GM19468 (cell line): ENCODE measurements at regions not wholly inside any gene's neighbourhood (a gene's known extent, or its start where the extent isn't known, plus 50 kb on each side); places are given as distances from the start of the nearest gene placed in this dataset.
"Not testable (repeated sequence)": the region's sequence is repeated elsewhere in the genome, so short reads cannot be mapped to it uniquely, and the experiment has no call there.

Source experiments
- ATAC-seq: cut with Tn5 transposase; IDR thresholded peaks from one replicate; pipeline ENCODE4 v1.9.1; 2021; ENCODE audit warnings: mild to moderate bottlenecking, moderate library complexity, moderate number of reproducible peaks; ENCODE audit not compliant: unreplicated experiment; ENCODE audit errors: extremely low read depth

DNA sequence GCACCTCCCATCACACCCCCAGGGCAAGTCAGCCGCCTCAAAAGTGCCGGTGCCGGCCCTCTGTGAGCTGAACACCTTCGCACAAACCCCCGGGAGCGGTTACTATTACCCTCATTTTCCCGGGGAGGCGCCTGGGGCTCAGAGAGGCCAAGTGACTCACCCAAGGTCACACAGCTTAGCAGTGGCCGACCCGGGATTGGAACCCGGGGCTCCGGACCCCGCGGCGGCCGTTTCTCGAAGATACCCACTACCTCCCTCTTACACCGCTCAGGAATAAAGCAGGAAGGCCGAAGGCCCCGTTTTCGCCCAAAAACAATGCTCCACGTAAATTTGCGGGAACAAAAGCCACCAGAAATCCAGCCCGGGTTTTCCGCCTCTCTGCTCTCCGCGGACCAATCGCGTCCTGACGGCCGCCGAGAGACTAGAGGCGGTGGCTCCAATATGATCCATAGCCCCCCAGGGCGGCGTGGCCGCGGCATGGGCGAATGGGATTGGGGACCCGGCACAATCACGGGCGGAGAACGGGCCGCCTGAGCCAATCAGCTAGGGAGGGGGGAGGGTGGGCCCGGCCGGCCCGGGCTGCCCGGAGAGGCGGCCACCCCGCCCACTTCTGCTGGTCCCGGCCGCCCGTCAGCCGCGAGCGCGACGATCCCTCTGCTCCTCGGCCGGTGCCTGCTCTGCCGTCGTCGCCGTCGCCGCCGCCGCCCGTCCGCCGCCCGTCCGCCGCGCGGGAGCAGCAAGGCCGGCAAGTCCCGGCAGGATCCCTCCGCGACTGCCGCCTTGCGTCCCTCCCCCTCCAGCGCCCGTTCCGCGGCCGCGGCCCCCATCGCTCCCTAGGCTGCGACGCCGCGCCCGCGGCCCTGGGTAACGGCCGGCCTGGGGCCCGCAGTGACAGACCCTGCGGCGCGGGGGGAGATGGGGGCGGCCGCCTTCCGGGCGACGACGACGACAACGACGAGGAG lies 177.0 kb downstream of the OR4M2 start:
- ATAC-seq = no peak

DNA sequence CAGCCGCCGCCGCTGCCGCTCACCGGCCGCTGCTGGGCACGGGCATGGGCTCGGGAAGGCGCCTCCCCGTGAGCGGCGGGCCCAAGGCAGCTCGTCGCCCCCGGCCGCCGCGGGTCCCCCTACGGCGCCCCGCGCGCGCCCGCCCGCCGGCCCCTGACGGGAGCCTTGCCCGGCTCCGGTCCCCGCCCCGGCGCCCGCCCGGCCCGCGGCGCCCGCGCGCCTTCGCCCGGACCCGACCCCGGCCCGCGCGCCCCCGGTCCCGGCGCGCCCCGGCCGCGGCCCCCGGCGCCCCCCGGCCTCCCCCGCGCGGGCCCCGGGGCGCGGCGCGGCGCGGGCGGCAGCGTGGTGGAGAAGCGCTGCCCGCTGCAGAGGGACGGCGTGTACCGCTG lies 177.7 kb downstream of the OR4M2 start:
- ATAC-seq = no peak

DNA sequence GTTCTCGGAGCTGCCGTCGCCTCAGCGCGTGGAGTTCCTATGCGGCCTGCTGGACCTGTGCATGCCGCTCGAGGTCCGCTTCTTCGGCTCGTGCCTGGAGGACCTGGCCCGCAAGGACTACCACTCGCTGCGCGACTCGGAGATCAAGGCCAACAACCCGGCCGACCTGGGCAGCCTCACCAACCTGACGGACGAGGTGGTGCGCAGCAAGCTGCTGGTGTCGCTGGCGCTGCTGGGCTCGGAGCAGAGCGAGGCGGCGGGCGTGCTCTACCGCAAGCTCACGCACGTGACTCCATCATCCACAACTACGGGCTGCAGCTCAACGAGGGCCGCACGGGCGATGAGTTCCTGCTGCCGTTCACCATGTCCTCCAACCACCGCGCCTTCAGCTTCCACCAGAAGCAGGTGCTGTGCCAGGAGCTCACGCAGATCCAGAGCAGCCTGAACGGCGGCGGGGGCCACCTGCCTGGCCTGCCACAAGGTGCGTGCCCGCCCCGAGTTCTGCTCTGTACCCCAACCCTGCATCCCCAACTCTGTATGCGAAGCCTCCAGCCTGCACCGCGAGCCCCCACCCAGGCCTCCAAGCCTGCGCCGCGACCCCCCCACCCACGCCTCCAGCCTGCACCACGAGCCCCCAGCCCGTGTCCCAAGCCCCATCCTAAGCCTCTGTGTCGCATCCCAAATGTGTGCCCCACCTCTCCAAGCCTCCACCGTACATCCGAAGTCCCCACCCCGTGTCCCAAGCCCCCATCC lies 178.2 kb downstream of the OR4M2 start:
- ATAC-seq = no peak

DNA sequence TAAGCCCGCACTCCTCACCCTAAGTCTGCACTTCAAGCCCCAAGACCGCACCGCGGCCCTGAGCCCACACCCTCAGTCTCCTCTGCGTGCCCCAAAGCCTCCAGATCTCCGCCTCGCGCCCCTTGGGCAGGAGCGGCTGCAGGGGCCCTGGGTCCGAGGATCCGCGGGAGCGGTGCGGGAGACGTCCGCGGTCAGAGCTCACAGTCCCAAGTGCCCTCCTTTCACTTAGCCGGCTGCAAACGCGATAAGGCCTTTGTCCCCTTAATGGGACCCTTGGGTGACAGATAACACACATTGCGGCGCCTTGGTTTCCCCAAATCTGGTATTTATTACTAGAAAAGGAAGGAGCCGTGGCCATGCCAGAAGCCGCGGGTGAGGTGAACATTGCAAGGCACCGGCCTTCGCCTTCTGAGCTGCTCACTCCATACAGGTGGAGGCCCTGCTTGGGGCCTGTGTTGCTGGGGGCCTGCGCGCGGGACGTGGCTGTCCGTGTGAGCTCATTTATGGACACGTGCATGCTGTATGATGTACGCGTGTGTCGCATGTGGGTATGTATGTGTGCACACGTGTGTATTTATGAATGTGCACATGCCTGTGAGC lies 178.9 kb downstream of the OR4M2 start:
- ATAC-seq = not testable (repeated sequence)

DNA sequence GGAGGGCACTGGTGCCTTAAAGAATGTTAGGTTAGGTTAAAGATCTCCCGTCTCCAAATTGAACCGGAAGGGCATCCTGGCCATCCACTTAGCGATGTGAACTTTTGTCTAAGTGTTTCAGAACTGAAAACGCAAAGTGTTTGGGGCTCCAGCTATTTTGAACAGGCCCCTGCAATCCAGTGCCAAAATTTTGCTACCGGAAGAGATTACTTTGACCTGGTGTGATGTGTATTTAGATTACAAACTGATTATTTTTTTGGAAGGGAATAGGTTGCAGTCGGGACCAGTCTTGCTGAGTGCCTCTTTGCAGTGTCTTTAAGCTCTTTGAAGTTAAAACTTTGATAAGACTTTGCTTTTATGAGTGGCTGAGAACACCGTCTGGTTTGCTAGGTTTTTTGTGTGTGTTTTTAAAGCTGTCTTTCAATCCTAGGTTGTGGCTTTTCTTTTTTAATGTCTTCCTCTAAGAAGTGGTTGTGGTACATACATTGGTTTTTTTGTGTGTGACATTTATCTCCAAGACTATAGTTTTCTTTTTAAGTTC lies 179.6 kb downstream of the OR4M2 start:
- ATAC-seq = no peak

DNA sequence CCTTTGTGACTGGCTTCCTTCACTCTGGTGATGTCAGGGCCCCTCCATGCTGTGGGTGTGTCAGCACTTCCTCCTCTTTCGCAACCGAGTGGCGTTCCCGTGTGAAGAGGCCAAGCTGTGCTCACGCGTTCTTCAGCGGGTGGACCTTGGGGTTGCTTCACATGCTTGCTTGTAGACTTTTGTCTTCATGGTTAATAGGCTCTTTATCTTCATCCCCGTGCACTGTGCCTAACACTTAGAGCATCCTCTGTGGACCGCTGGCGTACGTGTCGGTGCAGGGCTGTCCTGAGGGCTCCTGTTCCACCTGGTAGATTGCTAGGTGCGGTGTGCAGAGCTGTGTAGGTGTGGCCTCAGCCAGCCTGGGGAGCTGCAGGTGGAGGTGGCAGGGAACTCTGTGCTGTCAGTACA lies 182.3 kb downstream of the OR4M2 start:
- ATAC-seq = no peak

DNA sequence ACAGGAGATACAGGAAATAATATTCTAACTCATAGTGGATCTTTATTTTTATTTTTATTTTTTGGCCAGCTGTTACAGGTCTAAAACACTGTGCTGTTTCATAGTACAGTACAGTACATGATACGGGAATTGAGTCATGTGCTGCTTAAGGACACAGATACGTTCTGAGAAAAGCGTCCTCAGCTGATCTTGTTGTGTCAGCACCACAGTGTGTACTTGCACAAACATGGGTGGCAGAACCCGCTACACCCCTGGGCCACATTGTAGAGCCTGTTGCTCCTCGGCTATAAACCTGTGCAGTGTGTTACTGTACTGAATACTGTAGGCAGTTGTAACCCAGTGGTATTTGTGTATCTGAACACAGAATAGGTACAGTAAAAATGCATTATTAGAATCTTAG lies 183.4 kb downstream of the OR4M2 start:
- ATAC-seq = no peak

DNA sequence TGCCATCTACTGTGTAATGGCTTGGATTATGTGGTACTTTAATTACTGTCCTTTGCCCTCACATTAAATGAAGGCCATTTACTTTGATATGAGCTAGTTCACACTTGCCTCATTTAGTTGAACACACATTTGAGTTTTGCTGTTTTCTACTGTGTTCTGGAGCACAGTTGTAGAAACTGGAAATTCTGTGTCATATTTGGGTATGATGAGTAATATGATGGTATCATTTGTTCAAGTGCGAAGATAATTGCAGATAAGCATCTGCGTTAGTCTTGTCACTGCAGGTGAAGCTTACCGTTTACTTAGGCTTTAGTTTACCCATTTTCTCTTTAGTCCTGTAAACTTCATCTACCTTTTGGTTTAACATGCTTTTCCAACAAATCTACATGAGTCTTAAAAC lies 183.9 kb downstream of the OR4M2 start:
- ATAC-seq = not testable (repeated sequence)

DNA sequence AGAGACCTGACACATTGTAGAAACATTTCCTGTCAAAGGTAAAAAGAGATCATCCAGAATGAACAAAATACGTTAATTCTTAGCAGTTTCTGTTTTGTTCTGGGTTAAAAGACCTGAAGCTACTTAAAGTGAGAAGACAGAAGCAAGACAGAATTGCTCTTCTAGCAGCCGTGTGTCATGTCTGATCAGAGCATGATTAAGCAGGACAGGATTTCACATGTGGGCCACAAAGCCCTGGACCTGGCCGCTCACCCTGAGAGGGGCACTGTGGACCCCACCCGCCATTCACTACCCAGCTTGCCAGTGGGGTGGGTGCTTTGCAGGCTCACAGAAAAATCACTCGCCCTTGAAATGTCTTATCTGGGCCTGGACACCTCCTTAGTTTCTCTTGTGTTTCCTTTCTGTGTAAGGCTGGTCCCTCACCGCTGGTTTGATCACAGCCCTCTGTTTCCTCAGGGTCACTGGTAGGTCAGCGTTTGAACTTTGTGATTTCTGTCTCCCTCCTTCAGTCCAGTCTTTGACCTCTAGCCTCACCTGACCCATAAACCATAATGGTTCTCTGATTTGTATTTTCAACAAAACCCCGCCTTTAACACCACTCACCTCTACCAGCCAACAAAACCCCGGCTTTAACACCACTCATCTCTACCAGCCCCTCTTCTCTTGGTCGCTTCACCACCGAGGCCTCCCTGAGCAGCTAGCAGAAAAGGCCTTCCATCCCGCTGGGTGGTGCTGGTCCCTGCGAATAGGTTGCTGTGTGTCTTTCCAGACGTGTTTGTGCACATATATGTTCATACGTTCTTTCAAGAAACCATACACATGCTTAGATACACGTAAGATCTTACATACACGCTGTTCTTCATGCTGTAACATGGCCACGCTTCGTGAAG lies 185.0 kb downstream of the OR4M2 start:
- ATAC-seq = no peak

DNA sequence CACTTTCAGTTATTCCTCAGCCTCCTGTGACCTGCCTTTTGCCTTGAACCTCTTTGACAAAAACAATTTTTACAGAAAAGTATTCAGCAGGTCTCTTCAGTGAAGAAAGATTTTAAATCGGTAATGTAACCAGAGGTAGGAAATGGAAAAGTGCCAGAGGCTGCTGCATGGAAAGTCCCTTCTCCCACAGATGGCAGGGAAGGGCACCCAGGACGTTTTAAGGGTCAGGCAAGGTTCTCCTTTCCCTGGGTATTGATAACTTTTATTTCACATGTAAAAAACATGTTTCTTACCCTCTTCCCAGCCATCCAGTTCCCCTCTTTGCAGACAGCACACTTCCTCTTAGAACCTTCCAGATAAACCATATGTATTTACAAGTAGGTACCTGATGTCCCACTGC lies 185.6 kb downstream of the OR4M2 start:
- no peak for ATAC-seq

DNA sequence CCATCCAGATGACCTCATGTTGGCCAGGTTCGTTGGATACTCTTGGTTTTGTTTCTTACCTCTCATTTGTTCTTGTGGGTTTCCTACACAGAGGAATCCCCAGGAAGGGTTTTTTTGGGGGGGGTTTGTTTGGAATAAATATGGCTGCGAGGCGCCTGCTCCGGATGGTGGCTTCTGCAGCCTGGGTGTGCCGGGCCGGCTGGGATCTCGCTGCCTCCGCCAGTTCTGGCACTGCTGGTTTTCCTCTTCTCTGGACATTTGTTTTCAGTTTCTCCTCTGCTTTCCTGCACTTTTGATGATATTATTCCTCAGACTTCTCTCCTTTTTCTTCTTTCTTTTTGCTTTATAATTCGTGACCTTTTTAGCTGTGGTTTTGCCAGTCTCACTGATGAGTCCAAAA lies 187.4 kb downstream of the OR4M2 start:
- ATAC-seq = no peak

DNA sequence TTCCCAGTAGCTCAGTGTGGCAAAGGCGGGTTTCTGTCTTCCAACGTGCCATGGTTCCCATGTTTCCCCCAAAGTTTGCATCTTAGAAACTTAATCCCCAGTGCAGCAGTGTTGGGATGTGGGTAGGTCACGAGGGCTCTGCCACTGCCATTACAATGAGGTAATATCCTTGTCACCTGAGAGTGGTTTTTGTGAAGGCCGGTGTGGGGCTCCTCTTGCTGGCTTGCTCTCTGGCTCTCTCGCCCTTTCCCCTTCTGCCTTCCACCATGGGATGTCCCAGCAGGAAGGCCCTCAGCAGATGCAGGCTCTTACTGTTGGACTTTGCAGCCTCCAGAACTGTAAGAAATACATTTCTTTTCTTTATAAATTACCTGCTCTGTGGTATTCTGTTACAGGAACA lies 187.9 kb downstream of the OR4M2 start:
- ATAC-seq = not testable (repeated sequence)

DNA sequence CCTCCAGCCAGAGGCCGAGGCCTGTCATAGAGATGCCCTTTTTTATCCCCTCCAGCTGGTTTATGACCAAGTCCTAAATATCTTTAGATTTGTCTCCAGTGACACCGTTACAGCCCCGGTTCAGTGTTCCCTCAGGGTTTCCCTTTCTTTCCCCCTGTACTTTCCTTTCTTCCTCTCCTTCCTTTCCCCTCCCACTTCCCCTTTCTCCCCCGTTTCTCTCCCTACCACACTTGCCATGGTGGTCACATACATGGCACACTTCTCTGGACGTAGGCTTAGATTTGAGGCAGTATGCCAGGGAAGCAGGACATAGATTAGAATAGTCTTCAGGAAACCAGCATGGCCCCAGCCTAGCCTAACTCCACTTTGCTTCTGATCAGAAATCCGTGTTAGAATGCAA lies 188.3 kb downstream of the OR4M2 start:
- ATAC-seq = not testable (repeated sequence)

DNA sequence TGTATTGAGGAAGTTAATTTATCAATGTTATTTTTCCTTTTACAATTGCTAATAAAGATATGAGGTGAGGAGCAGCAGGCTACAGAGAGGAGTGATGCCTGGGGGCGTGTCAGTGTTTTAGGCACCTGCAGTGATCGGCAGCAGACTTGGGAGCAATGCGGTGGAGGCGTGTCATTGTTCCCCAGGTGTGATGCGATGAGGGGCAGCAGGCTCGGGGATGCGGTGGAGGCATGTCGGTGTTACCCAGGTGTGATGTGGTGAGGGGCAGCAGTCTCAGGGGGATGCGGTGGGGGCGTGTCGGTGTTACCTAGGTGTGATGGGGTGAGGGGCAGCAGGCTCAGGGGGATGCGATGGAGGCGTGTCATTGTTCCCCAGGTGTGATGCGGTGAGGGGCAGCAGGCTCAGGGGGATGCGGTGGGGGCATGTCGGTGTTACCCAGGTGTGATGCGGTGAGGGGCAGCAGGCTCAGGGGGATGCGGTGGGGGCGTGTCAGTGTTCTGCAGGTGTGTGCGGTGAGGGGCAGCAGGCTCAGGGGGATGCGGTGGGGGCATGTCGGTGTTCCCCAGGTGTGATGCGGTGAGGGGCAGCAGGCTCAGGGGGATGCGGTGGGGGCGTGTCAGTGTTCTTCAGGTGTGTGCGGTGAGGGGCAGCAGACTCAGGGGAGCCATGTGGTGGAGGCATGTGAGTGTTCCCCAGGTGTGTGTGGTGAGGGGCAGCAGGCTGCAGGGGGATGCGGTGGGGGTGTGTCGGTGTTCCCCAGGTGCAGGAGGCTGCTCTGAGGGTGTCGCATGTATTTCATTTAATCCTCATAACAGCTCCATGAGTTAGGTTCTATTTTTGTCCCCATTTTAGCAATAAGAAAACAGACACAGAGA lies 186.2 kb upstream of the GOLGA6L22 start:
- ATAC-seq = not testable (repeated sequence)

DNA sequence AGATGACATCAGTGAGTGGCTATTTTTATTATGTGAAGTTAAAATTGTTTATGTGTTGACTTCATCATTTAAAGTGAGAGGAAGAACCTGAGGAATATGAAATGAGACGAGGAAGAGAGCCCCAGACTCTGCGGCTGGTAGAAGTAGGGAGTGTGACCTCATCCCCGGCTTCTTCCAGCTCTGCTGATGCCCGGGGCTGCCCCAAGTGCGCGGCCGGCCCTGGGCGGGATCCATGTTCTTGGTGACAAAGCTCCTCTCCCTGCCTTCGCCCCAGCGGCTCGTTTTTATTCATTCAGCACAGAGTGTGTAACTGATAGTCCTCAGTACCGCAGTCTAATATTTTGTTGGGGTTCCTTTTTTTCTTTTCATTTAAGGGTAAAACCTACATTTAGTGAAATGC lies 185.5 kb upstream of the GOLGA6L22 start:
- not testable (repeated sequence) for ATAC-seq

DNA sequence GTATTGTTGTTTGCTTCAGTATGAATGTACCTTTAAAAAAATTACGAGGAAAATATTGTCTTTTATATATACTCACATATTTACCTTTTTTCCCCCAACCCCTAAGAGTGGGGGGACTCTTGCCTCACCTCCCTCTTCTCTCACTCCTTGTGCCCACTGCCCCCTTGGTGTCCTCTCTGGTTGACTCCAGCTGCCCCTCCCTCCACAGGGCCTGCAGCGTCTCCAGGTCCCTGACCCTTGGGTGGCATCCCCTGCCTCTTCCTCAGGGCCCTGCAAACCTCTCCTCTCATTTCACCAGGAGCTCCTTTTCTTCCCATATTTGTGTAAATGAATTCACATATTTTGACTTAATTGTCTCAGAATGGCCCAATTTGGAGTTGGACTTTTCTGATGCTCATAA lies 184.3 kb upstream of the GOLGA6L22 start:
- ATAC-seq = not testable (repeated sequence)

DNA sequence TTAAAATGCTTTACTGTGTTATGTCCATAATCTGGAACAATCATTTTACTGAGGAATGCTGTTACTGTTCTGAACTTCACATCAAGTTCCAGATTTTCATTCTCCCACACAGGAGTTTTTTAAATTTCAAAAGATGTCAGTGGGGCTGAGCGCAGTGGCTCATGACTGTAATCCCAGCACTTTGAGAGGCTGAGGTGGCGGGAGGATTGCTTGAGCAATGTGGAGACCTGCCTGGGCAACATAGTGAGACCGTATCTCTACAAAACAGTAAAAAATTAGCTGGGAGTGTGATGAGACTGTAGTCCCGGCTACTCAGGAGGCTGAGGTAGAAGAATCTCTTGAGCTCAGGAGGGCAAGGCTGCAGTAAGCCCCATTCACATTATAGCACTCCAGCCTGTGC lies 177.9 kb upstream of the GOLGA6L22 start:
- not testable (repeated sequence) for ATAC-seq

DNA sequence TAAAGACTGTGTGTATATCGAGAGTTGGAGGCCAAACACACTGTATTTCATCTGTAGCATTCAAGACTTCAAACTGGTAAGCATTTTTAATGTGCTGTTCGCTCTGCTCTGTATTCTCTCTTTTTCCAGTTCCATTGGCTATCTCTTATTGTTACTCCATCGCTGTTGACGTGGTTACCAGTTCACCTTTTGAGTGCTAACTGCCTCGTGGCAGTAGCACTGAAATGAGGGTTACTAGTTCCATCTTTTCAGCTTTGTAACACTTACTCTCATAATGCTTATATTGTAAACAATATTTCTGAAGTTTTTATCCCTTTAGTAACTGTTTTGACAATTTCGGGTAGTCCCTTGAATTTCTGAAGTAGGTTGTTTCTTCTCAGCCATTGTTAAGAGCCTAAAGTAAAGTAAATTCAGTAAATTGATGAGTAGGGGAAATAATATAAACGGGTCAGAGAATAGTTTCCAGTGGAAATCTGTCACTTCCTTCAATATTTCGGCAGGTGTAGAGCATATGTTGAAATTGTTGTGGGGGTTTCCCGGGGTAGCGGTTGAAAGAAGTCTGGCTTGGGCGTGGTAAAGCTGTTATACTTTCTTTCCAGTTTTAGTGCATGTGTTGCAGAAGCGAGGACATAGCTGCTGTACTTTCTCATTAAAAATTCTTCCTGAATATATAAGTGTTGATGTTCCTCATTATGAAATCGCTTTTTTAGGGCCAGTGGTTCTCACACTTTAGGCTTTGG lies 175.7 kb upstream of the GOLGA6L22 start:
- not testable (repeated sequence) for ATAC-seq
